Fibroblast of mammary gland (primary cell): ENCODE measurements at regions not wholly inside any gene's neighbourhood (a gene's known extent, or its start where the extent isn't known, plus 50 kb on each side); places are given as distances from the start of the nearest gene placed in this dataset.
"Not testable (repeated sequence)": the region's sequence is repeated elsewhere in the genome, so short reads cannot be mapped to it uniquely, and the experiment has no call there.

Source experiments
- DNase-seq: peaks from one replicate; pipeline ENCODE4 v3.0.0-alpha.2; 2010; ENCODE audit warnings: low read depth
- H3K4me3 ChIP-seq: 2 replicates; pipeline ENCODE4 v1.5.1; 2011; ENCODE audit warnings: low read depth, mild to moderate bottlenecking, low read length, moderate library complexity; ENCODE audit not compliant: control insufficient read depth
- CTCF ChIP-seq: conservative IDR thresholded peaks from 2 replicates; pipeline ENCODE4 v1.5.1; 2011; ENCODE audit warnings: low read depth, low read length, inconsistent platforms; ENCODE audit not compliant: control insufficient read depth, insufficient read depth

GRCh38 chr10:117761695-117762094, 219.1 kb downstream of the EMX2 start:
- no peak for DNase-seq
- no peak for TF ChIP-seq CTCF
- H3K4me3 ChIP-seq = no peak overlapping the region

- TF ChIP-seq CTCF = no peak
- DNase-seq = no peak
- H3K4me3 ChIP-seq = no peak overlapping the region
Measured at GRCh38 chr10:117762126-117762818, 219.7 kb downstream of the EMX2 start.

DNA sequence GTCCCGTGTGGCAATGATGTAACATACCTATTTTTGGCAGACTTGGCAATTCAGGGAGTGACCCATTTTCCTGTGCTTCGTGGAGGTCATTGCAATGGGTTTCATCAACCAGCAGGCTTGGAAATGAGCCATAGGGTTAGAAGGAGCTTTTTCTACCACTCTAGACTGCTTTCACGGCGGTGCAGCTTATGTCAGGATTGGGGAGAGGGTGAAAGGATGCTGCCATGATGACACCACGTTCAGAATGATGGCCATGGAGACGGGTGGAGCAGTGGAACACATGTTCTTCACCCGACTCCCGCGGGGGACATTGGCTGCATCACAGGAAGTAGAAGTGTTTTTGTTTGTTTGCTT, 220.2 kb downstream of the EMX2 start:
- H3K4me3 ChIP-seq = no peak overlapping the region
- TF ChIP-seq CTCF = no peak
- DNase-seq = peak; percentile 56

GRCh38 chr10:117763528-117763927, 221.0 kb downstream of the EMX2 start:
- no peak overlapping the region for H3K4me3 ChIP-seq
- no peak for TF ChIP-seq CTCF
- no peak for DNase-seq

DNA sequence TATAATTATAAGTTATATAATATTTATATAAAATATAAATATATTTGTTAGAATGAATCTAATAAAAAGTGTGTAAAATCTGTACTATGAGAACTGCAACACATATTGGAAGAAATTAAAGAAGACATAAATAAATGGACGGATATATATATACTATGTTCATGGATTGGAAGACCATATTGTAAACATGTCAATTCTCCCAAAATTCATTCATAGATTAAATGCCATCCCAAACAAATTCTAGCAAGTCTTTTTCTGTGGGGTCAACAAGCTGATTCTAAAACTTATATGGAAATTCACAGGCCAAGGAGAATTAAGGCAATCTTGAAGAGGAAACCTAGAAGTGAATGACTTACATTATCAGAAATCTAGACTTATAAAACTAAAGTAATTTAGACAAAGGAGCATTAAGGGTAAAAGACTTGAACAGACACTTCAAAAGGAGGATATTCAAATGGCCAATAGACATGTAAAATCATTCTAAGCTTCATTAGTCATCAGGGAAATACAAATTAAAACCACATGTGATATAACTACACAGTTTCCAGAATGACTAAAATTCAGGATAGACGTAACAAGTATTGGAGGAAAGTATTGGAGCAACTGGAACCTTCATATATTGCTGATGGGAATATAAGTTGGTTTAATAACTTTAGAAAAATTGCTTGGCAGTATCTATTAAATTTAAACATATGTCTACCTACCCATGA, 225.9 kb downstream of the EMX2 start:
- peak; percentile 57 for DNase-seq
- no peak for TF ChIP-seq CTCF
- H3K4me3 ChIP-seq = no peak overlapping the region

DNA sequence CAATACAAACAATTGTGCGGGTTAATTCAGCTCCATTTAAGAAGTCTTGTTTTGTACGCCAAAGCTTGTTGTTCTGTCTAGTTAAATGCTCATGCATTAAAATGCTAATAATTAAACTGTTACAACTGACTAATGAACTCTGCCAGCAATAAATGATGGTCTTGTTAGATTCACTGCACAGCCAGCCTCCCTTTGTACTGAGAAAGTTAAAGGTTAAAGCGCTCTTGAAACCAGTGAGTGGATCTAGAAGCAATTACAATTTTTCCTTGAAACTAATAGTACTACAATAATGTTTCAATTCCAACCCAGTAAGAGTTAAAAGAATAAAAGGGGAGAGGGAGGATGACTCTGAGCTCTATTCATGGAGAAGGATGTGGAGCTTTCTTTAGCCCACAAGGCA, 233.0 kb downstream of the EMX2 start:
- TF ChIP-seq CTCF = no peak
- no peak overlapping the region for H3K4me3 ChIP-seq
- DNase-seq = no peak

GRCh38 chr10:117777222-117777621, 234.7 kb downstream of the EMX2 start:
- DNase-seq = not testable (repeated sequence)

More at GRCh38 chr10:117777222-117777621, 234.7 kb downstream of the EMX2 start:
- H3K4me3 ChIP-seq = not testable (repeated sequence)
